H9 (cell line): ENCODE measurements at regions not wholly inside any gene's neighbourhood (a gene's known extent, or its start where the extent isn't known, plus 50 kb on each side); places are given as distances from the start of the nearest gene placed in this dataset.
A peak's percentile ranks its signal among the peaks of the same experiment; 100 is the strongest.

ENCODE experiments used
- DNase-seq: peaks from one replicate; pipeline ENCODE4 v3.0.0-alpha.2; 2017
- H2AFZ ChIP-seq: one replicate; pipeline ENCODE4 v1.6.1; 2013; ENCODE audit warnings: mild to moderate bottlenecking, low read length, control low read depth, moderate library complexity
- H2AK5ac ChIP-seq: 2 replicates; pipeline ENCODE4 v1.6.1; 2013; ENCODE audit warnings: low read length, control low read depth, mixed read lengths; ENCODE audit not compliant: insufficient read length
- H2BK120ac ChIP-seq: one replicate; pipeline ENCODE4 v1.6.1; 2013; ENCODE audit warnings: low read depth, mild to moderate bottlenecking, low read length, control low read depth, inconsistent platforms; ENCODE audit not compliant: poor library complexity, severe bottlenecking
- H2BK12ac ChIP-seq: 2 replicates; pipeline ENCODE4 v1.6.1; 2013; ENCODE audit warnings: low read length, control low read depth, mixed read lengths, low read depth; ENCODE audit not compliant: insufficient read length
- H2BK15ac ChIP-seq: 2 replicates; pipeline ENCODE4 v1.6.1; 2013; ENCODE audit warnings: low read depth, low read length, control low read depth
- H2BK20ac ChIP-seq: one replicate; pipeline ENCODE4 v1.6.1; 2013; ENCODE audit warnings: low read depth, mild to moderate bottlenecking, low read length, control low read depth, inconsistent platforms; ENCODE audit not compliant: poor library complexity, severe bottlenecking
- H2BK5ac ChIP-seq: 2 replicates; pipeline ENCODE4 v1.6.1; 2013; ENCODE audit warnings: low read length, control low read depth, mixed read lengths; ENCODE audit not compliant: insufficient read length
- H3K14ac ChIP-seq: 2 replicates; pipeline ENCODE4 v1.6.1; 2013; ENCODE audit warnings: low read length, control low read depth; ENCODE audit not compliant: insufficient read depth
- H3K18ac ChIP-seq: 2 replicates; pipeline ENCODE4 v1.6.1; 2013; ENCODE audit warnings: low read depth, mild to moderate bottlenecking, mixed read lengths, low read length, control low read depth; ENCODE audit not compliant: insufficient read length
- H3K23ac ChIP-seq: 2 replicates; pipeline ENCODE4 v1.6.1; 2013; ENCODE audit warnings: low read length, control low read depth, mixed read lengths, low read depth; ENCODE audit not compliant: insufficient read length
- H3K23me2 ChIP-seq: 2 replicates; pipeline ENCODE4 v1.6.1; 2013; ENCODE audit warnings: low read depth, mild to moderate bottlenecking, mixed read lengths, low read length, control low read depth; ENCODE audit not compliant: insufficient read length, poor library complexity, severe bottlenecking
- H3K27ac ChIP-seq: 2 replicates; pipeline ENCODE4 v1.5.1; 2013; ENCODE audit warnings: low read length, control low read depth, mixed read lengths, low read depth; ENCODE audit not compliant: insufficient read length
- H3K27me3 ChIP-seq: 2 replicates; pipeline ENCODE4 v1.6.1; 2013; ENCODE audit warnings: low read length, control low read depth, inconsistent platforms; ENCODE audit not compliant: insufficient read depth
- H3K4ac ChIP-seq: 2 replicates; pipeline ENCODE4 v1.6.1; 2013; ENCODE audit warnings: low read depth, mild to moderate bottlenecking, control low read depth, inconsistent platforms, low read length, moderate library complexity
- H3K4me1 ChIP-seq: 2 replicates; pipeline ENCODE4 v1.6.1; 2013; ENCODE audit warnings: low read length, control low read depth, inconsistent platforms; ENCODE audit not compliant: insufficient read depth
- H3K4me2 ChIP-seq: 2 replicates; pipeline ENCODE4 v1.6.1; 2013; ENCODE audit warnings: low read length, control low read depth, mixed read lengths; ENCODE audit not compliant: insufficient read length, insufficient read depth
- H3K56ac ChIP-seq: 2 replicates; pipeline ENCODE4 v1.6.1; 2013; ENCODE audit warnings: low read depth, mild to moderate bottlenecking, mixed read lengths, low read length, control low read depth; ENCODE audit not compliant: insufficient read length
- H3K79me1 ChIP-seq: 2 replicates; pipeline ENCODE4 v1.6.1; 2013; ENCODE audit warnings: low read depth, mild to moderate bottlenecking, moderate library complexity, low read length, control low read depth, inconsistent platforms; ENCODE audit not compliant: insufficient read depth, poor library complexity, severe bottlenecking
- H3K79me2 ChIP-seq: 2 replicates; pipeline ENCODE4 v1.6.1; 2013; ENCODE audit warnings: low read length, control low read depth, inconsistent platforms; ENCODE audit not compliant: insufficient read depth
- H3K9ac ChIP-seq: 2 replicates; pipeline ENCODE4 v1.6.1; 2013; ENCODE audit warnings: low read length, control low read depth, mixed read lengths; ENCODE audit not compliant: insufficient read length; ENCODE audit errors: extremely low read depth
- H3K9me3 ChIP-seq: one replicate; pipeline ENCODE4 v1.6.1; 2013; ENCODE audit warnings: low read depth, low read length, inconsistent platforms; ENCODE audit not compliant: control insufficient read depth
- H3T11ph ChIP-seq: one replicate; pipeline ENCODE4 v1.6.1; 2013; ENCODE audit warnings: mild to moderate bottlenecking, low read length, control low read depth, inconsistent platforms
- H4K20me1 ChIP-seq: one replicate; pipeline ENCODE4 v1.6.1; 2013; ENCODE audit not compliant: control insufficient read depth, insufficient read length, insufficient read depth
- H4K5ac ChIP-seq: 2 replicates; pipeline ENCODE4 v1.6.1; 2013; ENCODE audit warnings: low read depth, mild to moderate bottlenecking, mixed read lengths, low read length, control low read depth; ENCODE audit not compliant: insufficient read length
- H4K8ac ChIP-seq: replicated peaks from 2 replicates; pipeline ENCODE4 v1.6.1; 2013; ENCODE audit warnings: low read length, control low read depth, mixed read lengths, low read depth; ENCODE audit not compliant: insufficient read length
- H4K91ac ChIP-seq: 2 replicates; pipeline ENCODE4 v1.6.1; 2013; ENCODE audit warnings: low read depth, mild to moderate bottlenecking, moderate library complexity, mixed read lengths, low read length, control low read depth; ENCODE audit not compliant: insufficient read length
- H3K27ac Mint-ChIP-seq, 3 experiments: 2 replicates in 2 of 3; 3 replicates in 1 of 3; pipeline ENCODE4 v1.8.0; 2020 to 2021; ENCODE audit warnings: mixed read lengths in 3 of 3, mild to moderate bottlenecking in 1 of 3, moderate library complexity in 1 of 3
- H3K27me3 Mint-ChIP-seq: 2 replicates; pipeline ENCODE4 v1.8.0; 2021; ENCODE audit warnings: low read depth, mild to moderate bottlenecking, moderate library complexity, mixed read lengths
- H3K36me3 Mint-ChIP-seq, 3 experiments: 2 replicates in 2 of 3; 3 replicates in 1 of 3; pipeline ENCODE4 v1.8.0; 2020 to 2021; ENCODE audit warnings: low read depth in 3 of 3, mixed read lengths in 3 of 3; ENCODE audit not compliant: insufficient read depth in 1 of 3
- H3K4me1 Mint-ChIP-seq, 2 experiments: 2 replicates each; pipeline ENCODE4 v1.8.0; 2020; ENCODE audit warnings: mixed read lengths in 2 of 2
- H3K4me3 Mint-ChIP-seq, 2 experiments: 2 replicates in 1 of 2; 3 replicates in 1 of 2; pipeline ENCODE4 v1.8.0; 2020 to 2021; ENCODE audit warnings: mild to moderate bottlenecking in 2 of 2, mixed read lengths in 2 of 2, moderate library complexity in 1 of 2
- H3K9me3 Mint-ChIP-seq, 2 experiments: 2 replicates in 1 of 2; 3 replicates in 1 of 2; pipeline ENCODE4 v1.8.0; 2020; ENCODE audit warnings: mild to moderate bottlenecking in 2 of 2, mixed read lengths in 2 of 2, moderate library complexity in 1 of 2
- CTCF ChIP-seq: fragments of 200-600 bp; sonication (generic); conservative IDR thresholded peaks from 3 replicates; pipeline ENCODE4 v1.8.0; 2021; ENCODE audit warnings: antibody characterized with exemption, mild to moderate bottlenecking
- WGBS: extraction: QIAGEN DNeasy Blood & Tissue Kit; methylation state at CpG from one replicate; pipeline ENCODE4 v1.1.7; 2013; ENCODE audit warnings: missing lambda C conversion rate, low lambda C conversion rate, mixed read lengths; ENCODE audit not compliant: insufficient read length; ENCODE audit errors: extremely low coverage; 5-methylcytosine and 5-hydroxymethylcytosine counted together

GRCh38 chr16:87043231-87044031 lies 273.8 kb downstream of the C16orf95 start:
- H2BK120ac ChIP-seq: no peak overlapping the region
- no peak overlapping the region for H2BK5ac ChIP-seq
- H3K27ac ChIP-seq: no peak overlapping the region
- H4K20me1 ChIP-seq: no peaks in the 10 kb centered on the region
- no peaks in the 10 kb centered on the region for H3K79me2 ChIP-seq
- no peaks in the 10 kb centered on the region for H3K79me1 ChIP-seq
- H3K4me1 ChIP-seq: no peaks in the 10 kb centered on the region
- H3K23ac ChIP-seq: no peak overlapping the region
- no peak overlapping the region for H2BK15ac ChIP-seq
- Mint-ChIP-seq H3K36me3 (no peaks in the 10 kb centered on the region), H3K4me3 (no peak overlapping the region), H3K27ac (peak overlapping the region in 2 of 3 experiments; percentile 69 to 78; a peak in 4 of 7 replicates), H3K4me1 (peaks cover 18 to 32% of the 10 kb centered on the region in 2 experiments), H3K27me3 (peaks cover 2% of the 10 kb centered on the region; the same call in 1 of the 2 replicates), H3K9me3 (no peaks in the 10 kb centered on the region)
- WGBS: no CpG with 5 or more reads among the region's 20 CpGs
- H3K4ac ChIP-seq: no peak overlapping the region
- no peak overlapping the region for H3K56ac ChIP-seq
- H4K5ac ChIP-seq: no peak overlapping the region
- H3K23me2 ChIP-seq: no peaks in the 10 kb centered on the region
- TF ChIP-seq CTCF: no peak
- no peaks in the 10 kb centered on the region; the same call in 1 of the 2 replicates for H3K27me3 ChIP-seq
- no peak overlapping the region for H3K9ac ChIP-seq
- H3K18ac ChIP-seq: no peak overlapping the region
- H3K9me3 ChIP-seq: no peaks in the 10 kb centered on the region
- H3K4me2 ChIP-seq: no peak overlapping the region
- H3K14ac ChIP-seq: no peak overlapping the region
- no peak overlapping the region for H3T11ph ChIP-seq
- H2AK5ac ChIP-seq: no peak overlapping the region
- no peak overlapping the region for H2AFZ ChIP-seq
- H2BK12ac ChIP-seq: no peak overlapping the region
- no peak for DNase-seq
- H2BK20ac ChIP-seq: no peak overlapping the region
- H4K8ac ChIP-seq: no peak overlapping the region
- no peak overlapping the region for H4K91ac ChIP-seq
